ENCODE measurements at regions not wholly inside any gene's neighbourhood (a gene's known extent, or its start where the extent isn't known, plus 50 kb on each side); places are given as distances from the start of the nearest gene placed in this dataset.
"Not testable (repeated sequence)": the region's sequence is repeated elsewhere in the genome, so short reads cannot be mapped to it uniquely, and the experiment has no call there.

DNA sequence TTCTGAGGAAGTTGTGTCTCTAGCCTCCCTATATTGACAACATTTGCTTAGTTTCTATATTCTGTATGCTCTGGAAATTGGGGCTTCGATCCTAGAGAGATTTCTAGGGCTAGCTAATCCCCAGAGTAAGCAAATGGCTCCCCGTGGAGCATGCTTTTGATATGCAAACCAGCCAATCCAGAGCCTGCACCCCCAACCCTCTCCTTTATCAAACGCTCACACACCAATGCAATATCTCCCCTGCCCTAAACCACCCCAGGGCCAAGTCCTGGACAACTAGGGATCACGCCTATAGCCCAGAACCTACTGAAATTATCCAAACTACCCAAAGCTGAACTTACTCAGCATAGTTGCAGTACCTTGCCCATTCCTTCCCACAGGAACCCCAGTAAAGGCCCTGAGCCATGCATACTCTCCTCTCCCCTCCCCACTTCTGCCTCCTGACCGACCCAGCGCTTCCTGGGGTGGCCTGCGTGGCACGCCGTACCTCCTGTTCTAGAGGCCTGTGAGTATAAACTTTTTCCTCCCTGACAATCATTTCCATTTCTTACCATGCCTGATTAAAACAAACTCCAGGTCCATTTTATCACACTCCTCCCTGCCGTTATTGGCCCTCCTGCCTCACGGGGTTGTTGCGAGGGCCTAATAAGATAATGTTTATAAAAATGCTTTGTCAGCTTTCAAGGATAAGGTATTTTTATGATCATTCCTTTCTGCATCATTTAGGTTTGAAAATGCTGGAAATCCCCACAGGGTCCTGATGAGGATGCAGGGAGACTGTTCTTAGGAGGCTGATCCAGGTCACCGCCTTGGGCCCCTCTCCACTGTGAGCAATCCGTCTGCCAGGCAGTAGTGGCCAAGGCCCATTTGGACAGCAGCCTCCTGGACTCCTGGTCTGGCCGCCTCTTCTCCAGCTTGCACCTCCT, 102.7 kb downstream of the TENT5C start:
- DNase-seq, result no peak

DNA sequence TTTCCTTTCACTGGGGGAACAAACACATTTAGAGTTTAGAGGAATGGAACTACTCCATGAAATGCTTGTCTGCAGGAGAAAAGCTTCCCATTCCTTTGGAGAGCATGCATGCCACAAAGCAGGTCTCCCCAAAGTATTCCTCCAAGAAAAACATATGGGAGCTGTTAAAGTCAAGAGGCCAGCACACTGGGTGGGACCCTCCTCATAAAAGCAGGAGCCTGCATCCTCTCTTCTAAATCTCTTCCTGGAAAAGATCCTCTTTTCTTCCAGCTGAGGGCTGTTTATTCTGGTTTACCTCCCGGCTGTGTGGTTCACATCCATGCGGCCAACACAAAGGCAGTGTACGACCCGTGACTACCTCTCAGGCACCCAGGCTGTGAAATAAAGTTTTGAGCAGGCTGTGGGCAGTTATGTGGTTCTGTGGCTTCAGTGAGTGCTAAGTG, 103.4 kb downstream of the TENT5C start:
- DNase-seq, result no peak

DNA sequence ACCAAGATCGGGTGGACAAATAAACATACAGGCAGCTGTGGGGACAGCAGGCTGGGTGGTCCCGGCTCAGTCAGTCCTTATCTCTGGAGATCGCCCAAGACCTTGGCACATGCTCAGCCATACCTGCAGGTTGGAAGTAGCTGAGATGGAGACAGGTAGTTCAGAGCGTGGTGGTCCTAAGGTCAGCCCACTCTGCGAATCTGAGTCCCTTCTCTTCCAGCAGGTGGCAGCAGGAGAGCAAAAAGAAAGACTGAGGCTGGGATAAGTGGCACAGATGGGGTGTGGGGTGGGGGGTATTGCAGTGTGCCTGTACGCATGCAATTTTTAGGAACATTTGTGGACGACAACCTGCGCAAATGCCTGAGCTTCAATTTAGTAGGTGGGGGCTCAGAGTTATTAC, 104.9 kb downstream of the TENT5C start:
- DNase-seq, result no peak

DNA sequence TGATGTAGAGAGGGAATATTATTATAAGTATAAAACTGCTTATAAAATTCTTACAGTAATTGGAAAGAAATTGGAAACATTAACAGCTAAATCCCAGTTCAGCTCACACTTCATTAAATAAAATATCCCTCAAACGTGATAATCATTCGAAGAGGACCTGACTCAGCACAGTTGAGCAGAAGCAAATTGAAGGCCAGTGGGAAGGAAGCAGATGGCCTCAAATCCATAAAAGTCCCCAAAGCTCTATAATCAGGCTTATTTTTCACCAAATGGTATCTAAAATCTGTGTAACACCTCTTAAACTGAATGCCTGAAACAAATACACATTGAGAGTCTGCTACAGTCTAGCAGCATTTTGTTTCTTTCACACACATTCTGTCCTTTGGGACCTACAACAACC, 106.8 kb downstream of the TENT5C start:
- DNase-seq, result no peak

DNA sequence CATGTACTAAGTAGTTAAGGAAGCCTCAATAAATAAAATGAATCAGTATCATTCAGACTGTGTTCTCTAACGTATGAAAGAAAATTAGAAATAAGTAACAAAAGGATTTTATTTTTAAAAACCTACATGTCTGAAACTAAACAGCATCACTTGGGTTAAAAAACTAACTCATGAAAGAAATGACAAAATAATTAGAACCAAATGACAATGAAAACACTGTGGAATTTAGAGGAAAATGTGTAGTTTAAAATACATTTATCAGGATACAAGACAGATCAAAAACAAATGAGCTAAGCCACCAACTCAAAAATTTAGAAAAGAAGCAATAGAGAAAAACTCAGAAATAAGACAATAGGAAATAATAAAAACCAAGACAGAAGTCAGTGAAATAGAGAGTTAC, 108.7 kb downstream of the TENT5C start:
- DNase-seq, result no peak

DNA sequence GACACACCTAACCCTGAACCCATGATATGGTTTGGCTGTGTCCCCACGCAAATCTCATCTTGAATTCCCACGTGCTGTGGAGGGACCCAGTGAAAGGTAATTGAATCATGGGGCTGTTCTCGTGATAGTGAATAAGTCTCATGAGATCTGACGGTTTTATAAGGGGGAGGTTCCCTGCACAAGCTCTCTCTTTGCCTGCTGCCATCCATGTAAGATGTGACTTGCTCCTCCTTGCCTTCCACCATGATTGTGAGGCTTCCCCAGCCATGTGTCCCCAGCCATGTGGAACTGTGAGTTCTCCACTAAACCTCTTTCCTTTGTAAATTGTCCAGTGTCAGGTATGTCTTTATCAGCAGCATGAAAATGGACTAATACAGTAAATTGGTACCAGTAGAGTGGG, 110.2 kb downstream of the TENT5C start:
- DNase-seq, result not testable (repeated sequence)

DNA sequence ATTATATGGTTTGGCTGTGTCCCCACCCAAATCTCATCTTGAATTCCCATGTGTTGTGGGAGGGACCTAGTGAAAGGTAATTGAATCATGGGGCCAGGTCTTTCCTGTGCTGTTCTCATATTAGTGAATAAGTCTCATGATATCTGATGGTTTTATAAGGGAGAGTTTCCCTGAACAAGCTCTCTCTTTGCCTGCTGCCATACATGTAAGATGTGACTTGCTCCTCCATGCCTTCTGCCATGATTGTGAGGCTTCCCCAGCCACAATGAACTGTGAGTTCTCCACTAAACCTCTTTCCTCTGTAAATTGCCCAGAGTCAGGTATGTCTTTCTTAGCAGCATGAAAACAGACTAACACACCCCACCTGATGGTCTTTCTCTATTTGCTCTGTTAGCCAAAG, 112.1 kb downstream of the TENT5C start:
- not testable (repeated sequence) for DNase-seq

DNA sequence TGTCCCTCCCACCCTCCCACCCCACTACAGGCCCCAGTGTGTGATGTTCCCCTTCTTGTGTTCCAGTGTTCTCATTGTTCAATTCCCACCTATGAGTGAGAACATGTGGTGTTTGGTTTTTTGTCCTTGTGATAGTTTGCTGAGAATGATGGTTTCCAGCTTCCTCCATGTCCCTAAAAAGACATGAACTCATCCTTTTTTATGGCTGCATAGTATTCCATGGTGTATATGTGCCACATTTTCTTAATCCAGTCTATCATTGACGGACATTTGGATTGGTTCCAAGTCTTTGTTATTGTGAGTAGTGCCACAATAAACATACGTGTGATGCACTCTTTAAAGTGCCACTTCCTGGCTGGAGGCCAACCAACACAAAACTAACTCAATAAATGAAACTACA, 112.7 kb downstream of the TENT5C start:
- DNase-seq, result not testable (repeated sequence)

DNA sequence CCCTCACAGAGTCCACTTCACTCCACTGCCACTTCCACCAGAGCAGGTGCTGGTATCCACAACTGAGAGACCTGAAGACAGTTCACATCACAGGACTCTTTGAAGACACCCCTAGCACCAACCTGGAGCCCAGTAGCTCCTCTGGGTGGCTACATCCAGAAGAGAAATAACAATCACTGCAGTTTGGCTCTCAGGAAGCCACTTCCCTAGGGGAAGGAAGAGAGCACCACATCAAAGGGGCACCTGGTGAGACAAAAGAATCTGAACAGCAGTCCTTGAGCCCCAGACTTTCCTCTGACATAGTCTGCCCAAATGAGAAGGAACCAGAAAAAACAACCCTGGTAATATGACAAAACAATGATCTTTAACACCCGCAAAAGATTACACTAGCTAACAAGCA, 113.2 kb downstream of the TENT5C start:
- DNase-seq, result no peak

DNA sequence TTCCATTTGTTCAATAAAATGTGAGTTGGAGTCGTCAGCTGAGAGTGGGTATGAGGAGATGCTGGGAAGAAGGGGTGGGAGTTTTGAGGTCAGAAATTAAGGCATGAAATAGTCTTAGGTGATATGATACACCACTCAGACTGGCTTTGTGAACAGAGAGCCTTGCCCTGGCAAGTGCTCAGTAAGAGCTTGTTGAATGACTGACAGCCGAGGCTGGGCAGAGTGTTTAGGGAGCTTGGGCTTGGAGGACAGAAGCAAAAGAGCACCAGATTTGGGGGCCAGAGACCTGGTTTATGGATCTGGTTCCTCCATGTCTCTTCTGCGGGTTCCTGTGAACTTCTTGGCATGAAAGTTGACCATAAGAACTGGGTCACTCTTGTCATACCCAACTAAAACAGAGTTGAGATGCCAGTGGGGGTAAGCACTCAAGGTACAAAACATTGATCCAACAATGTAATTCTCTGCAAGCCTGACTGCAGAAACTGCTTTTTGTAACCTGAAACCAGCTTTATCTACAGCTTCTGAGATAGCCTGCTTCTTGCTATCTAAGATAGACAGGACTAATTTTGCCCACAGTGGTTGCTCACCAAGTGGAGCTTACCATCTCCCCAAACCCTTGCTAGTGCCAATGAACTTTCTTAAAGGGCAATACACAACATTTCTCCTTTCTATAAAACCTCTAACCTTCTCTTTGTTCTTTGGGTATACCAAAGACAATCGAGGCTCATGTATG, 126.4 kb downstream of the TENT5C start:
- DNase-seq, result no peak

DNA sequence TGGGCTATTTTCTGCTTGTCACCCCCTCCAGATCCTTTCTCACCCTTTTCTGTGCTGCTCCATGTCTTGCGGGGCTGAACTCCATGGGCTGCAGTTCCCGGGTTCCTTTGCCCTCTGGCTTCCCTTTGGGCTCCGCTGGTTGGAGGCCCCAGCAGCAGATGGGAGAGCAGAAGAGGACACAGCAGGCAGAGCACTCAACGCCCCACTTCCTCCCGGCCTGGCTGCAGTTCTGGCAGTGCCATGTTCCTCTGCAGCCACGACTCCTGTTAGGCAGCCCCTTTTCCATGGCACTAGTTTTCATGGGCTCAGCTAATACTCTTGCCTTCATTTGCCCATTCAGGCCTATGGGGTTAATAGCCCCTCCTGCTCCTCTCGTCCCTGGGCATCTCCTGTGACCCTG, 127.1 kb downstream of the TENT5C start:
- no peak for DNase-seq

DNA sequence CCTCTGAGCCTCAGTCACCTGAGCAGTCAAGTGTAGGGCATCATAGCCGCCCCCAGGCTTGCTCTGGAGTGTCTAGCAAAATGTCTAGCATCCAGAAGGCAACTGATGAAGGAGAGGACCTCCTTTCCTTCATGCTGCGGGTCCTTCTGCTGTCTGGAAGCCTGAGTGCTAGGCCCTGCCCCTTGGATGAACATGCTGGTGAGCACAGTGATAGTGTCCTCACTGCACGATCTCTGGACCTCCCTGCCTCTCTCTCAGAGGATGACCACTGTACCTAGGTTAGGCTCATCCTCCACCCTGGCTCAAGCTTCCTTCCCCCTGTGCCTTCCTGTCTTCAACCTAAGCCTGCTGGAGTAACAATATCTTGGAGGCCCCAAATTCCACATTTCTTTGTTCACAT, 128.6 kb downstream of the TENT5C start:
- DNase-seq, result no peak

DNA sequence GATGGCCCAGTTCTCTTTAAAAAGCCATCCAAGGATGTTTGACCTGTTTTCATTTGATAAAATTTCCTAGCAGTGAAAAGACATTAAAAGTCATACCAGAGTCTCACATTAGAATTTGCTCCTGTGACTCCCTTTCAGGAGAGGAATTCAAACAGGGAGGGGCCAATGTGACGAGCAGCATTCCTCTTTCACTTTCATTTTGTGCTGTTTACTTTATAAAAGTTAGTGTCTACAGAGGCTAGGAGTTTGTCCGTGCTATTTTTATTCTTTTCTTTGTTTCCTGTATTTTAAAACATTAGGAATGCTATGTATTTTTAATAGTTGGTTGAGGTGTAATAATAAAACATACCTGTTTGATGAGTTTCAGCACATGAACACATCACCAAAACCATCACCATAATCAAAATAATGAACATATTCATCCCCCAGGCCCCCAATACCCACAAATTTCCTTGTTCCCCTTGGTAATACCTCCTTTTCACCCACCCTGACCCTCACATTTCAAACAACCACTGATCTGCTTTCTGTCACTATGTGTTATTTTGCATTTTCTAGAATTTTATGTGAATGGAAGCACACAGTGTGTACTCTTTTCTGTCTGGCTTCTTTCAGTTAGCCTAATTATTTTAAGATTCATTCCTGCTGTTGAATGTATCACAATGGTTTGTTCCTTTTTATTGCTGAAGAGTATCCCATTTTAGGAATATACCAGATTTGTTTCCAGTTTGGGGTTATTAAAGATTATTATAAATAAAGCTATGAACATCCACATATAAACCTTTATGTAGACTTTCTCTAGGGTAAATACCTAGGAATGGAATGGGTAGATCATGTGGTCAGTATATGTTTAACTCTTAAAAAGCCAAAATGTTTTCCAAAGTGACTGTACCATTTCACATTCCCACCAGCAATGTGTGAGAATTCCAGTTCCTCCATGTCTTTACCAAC, 129.5 kb downstream of the TENT5C start:
- peak; percentile 22 to 25 for DNase-seq

DNA sequence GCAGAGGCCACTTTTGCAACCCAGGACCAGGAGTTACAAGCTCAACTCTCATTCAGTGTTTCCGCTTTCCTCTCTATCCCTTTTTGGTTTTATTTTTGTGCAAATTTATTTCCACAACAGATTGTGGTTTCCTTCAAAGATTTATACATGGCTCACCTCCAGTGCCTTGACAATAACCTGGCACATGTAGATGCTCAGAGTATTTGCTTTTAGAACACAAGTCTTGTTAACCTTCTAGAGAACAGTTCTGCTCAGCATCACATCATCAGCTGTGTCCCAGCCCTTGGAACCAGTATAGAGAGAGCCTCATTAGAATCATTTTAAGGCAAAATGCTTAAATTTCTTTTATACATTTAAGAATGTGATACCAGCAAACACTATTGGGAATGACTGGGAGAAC, 133.7 kb downstream of the TENT5C start:
- no peak for DNase-seq

DNA sequence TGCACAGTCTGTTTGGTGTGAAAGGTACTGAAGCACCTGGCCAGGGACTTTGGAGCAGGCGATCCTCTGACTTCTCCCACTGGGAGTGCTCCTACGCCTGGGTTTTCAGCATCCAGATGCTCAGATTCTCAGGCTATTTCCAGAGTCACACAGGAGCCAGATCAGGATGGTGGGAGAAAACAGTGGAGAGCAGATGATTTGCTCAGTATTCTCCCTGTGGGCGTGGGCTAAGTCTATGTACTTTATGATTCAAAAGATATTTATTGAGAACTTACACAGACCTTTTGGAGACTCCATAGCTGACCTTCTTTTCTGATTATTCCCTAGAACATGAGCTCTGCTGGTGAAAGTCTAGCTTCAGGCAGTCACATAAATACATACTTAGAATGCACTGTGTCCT, 134.6 kb downstream of the TENT5C start:
- no peak for DNase-seq

DNA sequence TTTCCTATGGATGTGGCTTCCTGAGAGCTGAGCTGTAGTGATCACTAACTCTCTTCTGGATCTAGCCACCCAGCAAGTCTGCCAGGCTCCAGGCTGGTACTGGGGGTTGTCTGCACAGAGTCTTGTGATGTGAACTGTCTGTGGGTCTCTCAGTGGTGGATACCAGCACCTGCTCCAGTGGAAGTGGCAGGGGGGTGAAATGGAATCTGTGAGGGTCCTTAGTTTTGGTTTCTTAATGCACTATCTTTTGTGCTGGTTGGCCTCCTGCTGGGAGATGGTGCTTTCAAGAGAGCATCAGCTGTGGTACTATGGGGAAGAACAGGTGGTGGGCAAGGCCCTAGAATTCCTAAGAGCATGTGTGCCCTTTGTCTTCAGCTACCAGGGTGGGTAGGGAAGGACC, 140.7 kb downstream of the TENT5C start:
- not testable (repeated sequence) for DNase-seq

DNA sequence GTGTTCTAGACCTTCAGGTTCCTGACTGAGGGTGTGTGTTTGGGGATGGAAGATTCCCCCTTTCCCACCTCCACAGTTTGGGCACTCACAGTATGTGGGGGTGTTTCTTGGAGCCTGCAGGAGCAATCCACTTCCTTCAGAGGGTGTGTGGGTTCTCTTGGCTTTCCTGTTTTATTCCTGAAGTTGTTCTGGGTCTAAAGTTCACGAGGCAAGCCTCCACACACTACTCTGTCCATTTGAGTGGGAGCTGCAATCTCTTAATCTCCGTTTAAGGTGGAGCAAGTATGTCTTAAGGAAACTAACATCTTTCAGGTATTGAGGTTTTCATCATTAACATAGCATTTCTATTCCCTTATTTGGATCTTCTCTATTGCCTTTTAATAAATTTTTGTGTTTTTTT, 141.8 kb downstream of the TENT5C start:
- DNase-seq, result no peak

DNA sequence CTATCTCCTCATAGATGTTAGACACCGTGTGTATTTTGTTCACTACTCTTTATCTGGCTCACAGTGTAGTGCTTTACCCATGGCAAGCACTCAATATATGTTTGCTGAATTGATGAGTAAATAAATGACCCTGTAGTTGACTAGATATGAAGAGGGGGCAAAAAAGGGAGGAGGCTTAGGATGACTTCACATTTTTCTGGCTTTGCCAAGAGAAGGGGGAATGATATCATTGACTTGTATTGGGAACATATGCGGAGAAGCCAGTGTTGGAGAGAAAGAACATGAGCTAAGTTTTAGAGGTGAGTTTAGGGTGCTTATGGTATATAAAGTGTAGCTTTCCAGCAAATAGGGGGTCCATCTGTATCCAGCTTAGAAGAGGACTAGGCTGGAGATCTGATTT, 145.5 kb downstream of the TENT5C start:
- DNase-seq, result no peak

DNA sequence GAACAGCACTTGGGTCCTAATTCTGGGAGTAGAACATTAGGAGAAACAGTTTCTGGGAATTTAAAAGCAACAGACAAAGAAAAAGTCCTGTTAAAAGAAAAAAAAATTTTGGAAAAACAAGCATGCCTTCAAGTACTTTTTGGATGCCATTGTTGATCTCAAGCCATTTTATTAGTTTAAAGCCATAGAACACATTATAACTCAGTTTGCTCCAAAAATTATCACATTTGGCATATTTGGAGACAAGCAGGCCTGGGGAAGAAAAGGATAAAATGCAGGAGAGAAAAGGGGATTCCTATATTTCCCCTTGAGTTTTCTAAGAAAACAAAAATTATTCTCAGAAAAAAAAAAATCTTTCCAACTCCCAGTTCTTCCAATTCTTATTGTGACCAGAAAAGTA, 146.8 kb downstream of the TENT5C start:
- no peak for DNase-seq

DNA sequence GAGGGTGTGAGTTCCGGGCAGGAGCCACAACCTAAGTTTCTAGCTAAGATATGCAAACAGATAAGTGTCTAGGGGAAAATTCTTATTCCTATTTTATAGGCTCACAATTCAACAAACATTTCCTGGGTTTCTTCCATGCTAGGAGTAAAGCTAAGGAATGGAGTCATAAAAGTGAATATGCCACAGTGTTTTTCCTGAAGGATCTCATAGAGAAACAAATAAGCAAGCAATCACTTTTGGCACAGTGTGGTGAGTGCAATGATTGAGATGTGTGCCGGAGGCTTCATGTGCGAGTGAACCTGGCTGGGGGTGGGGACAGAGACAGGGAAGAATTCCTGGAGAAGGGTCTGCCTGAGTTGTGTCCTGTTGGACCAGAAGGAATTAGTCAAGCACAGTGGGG, 147.4 kb downstream of the TENT5C start:
- no peak for DNase-seq

DNA sequence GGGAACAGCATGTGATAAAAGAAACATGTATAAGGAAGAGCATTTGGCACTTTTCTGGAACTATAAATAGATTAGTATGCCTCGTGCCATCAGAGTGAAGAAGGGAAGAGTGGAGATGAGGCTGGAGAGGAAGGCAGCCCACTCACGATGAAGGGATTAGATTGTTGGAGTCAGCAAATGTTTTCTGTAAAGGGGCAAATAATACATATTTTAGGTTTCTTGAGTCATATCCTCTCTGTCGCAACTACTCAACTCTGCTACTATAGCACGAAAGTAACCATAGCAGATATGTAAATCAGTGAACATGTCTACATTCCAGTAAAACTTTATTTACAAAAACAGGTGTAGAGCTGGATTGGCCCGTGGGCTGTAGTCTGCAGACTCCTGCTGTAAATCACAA, 147.8 kb downstream of the TENT5C start:
- DNase-seq, result peak in 1 of 2 experiments; percentile 34

DNA sequence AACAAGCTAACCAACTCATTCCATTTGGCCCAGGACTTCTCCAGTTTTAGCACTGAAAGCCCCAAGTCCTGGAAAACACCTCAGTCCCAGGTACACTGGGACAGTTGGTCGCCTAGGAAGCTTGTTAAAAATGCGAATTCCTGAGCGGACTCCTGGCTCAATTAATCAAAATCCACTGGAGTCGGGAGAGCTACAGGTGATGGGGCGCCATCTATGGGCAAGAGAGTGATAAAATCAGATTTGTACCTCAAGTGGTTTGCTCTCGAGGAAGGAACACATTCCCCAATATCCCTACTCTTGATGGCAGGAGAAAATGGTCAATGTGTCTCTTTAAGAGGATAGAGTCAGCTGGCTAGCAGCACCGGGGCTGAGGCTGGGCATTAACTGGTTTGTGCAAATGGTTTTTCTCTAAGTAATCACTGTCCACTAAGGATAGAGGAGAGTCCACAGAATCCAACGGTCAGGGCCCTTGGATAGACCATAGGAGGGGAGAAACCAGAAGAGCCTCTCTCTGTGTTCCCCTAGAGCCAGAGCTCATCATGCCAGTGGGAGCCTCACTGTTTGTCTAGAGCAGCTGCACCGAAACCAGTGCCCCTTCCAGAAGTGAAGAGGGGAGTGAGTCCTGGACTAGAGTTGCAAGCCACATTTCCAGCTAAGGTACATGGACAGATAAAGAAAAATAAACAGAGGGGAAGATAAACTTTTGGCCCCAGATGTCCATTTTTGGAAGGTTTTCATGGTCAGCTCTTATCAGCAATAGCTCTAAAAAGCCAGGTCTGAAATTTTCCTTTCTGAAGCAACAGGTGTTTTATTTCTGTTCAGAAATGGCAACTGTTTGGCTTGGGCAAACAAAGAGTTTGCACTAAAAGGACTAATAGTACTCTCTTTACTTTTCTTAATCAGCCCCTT, 148.5 kb downstream of the TENT5C start:
- peak; percentile 14 to 33 for DNase-seq
